HPDE6-E6E7 (cell line): ENCODE measurements at regions not wholly inside any gene's neighbourhood (a gene's known extent, or its start where the extent isn't known, plus 50 kb on each side); places are given as distances from the start of the nearest gene placed in this dataset.

Experiments
- DNase-seq: peaks from one replicate; pipeline ENCODE4 v3.0.0; 2011; ENCODE audit warnings: missing footprints; ENCODE audit errors: extremely low spot score

GRCh38 chr5:141747152-141748141 lies 65.4 kb upstream of the ARAP3 start:
- DNase-seq, result peak; percentile 36

GRCh38 chr5:141746395-141746794 lies 64.4 kb upstream of the ARAP3 start:
- DNase-seq, result no peak

GRCh38 chr5:141745390-141745789 lies 63.4 kb upstream of the ARAP3 start:
- no peak for DNase-seq

DNA sequence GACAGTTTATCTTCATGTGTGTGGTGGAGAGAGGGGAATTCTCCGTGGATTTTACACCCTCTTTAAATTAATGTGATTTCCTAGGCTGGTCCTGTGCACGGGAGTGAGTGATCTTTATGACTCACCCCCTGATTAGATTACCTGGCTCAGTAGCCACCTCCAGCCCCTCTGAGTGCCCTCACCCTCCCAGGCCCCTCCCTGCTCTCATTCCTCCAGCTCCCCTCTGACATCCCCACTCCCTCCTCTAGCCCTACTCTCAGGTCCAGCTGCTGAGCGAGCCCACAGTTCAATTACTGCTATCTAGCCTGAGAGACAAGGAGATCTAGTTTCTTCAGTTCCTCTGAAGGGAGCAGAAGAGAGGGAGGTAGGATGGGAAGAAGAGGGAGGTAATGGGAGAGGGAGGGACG lies 61.8 kb upstream of the ARAP3 start:
- no peak for DNase-seq

DNA sequence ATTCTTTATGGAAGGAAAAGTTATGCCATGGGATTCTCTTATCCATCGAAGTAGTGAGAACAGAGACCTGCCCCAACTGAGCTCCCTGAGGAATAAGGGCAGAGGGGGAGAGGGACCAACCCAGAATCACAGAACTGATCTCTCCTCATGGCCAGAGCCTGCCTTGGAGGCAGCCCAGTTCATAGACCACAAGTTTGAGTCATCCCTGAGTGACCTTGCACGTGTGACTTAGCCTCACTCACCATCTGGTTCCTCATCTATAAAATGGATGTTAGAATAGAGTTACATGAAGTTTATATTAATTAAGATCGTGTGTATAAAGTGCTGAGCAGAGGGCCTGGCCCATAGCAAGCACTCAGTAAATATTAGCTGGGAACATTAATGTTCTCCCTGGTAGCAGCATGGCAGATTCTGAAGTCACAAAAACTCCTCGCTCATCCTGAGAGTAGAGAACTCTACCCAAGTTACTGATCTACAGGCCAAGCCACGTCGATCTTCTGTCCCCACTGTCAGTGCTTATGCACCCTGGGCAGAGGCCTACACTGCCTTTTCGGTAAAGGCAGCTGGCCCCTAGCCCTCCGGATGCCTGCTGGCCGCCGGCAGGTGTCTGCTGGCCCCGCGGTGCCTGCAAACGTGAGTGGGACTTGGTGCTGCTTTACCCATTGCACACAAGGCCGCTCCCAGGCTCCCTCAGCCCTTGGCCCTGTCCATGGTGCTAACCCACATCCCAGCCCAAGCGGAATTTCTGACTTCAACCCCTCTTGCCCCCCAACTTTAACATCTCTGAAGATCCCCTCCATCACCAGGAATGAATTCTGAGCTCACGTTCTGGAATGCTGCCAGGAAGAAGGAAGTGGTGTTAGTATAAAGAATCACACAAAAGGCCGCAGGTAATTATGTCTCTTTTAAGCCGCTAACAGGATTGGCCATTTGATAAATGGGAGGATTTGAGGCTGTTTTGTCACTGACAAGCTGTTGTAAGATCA lies 61.1 kb upstream of the ARAP3 start:
- peak; percentile 37 for DNase-seq

DNA sequence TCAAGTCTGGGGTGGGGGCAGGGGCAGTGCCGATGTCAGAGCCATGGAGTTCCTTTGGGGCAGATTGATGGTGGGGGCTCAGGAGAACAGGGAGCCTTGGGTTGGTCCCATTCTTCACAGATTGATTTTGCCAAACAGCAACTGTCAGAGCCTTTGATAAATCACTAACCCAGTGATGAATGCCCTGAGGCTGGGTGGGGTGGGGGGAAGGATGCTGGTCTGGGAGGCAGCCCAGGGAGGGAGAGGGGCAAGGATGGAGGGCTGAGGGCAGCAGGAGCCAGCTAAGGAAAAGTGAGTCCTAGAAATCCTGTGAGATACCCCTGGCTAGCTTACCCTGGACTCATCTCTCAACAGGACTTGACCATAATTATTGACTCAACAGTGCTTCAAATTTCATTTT lies 60.1 kb upstream of the ARAP3 start:
- DNase-seq, result no peak

DNA sequence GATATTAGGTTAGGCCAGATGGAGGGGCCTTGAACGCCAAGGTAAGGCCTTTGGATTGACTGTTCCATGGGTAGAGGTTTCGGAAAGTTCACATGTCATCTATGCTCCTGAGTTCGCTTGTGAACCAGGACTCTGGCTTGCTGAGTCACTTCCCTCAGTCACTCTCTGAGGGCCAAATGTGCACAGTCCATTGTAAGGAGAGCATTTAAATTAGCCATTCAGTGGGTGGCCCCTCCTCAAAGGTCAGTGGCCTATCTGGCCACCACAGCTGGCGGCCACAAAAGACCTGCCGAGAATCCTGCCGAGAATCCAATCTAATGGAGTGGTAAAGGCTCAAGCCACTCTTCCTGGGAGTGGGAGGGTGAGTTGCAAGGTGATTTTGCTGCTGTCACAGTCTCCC lies 58.9 kb upstream of the ARAP3 start:
- DNase-seq, result no peak

DNA sequence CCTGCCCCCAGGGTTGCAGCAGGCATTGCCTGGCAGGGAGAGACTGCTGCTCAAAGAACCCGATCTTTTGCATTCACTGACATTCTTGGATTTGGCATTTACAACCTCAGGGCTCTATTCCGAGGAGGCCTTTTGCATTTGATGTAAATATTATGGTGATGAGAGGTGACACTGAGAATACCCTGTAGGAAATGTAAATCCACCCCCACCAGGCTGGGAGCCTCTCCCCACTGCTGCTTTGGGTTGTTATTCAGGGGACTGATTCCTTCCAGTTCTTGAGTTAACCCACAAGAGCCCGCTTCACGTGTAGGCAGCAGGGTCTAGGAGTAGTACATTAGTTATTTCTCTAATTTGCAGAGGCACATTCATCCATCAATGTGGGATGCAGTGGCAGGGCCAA lies 55.5 kb upstream of the ARAP3 start:
- DNase-seq, result no peak

GRCh38 chr5:141735823-141736222 lies 53.8 kb upstream of the ARAP3 start:
- DNase-seq, result no peak

GRCh38 chr5:141734501-141735229 lies 52.6 kb upstream of the ARAP3 start:
- DNase-seq, result peak; percentile 84

DNA sequence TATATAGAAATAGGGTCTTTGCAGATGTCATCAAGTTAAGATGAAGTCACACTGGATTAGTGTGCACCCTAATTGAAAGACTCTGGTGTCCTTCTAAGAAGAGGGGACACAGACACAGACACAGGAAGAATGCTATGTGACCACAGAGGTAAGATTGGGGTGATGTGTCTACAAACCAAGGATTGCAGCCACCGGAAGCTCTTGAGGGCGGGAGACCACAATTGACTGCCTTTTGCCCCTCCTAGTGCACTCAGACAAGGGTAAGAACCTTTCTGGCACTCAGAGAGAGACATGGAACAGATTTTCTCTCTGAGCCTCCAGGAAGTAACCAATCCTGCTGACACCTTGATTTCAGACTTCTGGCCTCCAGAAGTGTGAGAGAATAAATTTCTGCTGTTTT lies 51.2 kb upstream of the ARAP3 start:
- no peak for DNase-seq

DNA sequence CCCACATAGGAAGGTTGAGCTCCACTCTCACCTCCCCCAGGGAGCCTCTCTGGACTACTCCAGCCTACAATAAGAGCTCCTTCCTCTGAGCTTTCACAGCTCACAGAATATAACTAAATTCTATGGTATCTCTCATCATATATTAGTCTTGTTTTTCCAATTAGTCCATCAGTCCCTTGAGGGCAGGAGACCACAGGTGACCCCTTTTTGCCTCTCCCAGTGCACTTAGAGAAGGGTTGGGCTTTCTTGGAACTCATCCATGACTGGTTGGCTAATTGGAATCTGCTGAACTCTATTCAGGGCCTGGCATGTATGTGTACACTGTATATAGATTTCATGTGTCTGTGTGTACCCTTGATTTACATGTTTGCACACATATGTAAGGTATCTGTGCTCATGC lies 50.4 kb upstream of the ARAP3 start:
- DNase-seq, result no peak
